HEK293T (cell line): ENCODE measurements at regions not wholly inside any gene's neighbourhood (a gene's known extent, or its start where the extent isn't known, plus 50 kb on each side); places are given as distances from the start of the nearest gene placed in this dataset.

ENCODE experiments used
- ARNT ChIP-seq: fragments of 450-650 bp; IDR thresholded peaks from 2 replicates; pipeline ENCODE4 v1.6.1; 2017; ENCODE audit warnings: mild to moderate bottlenecking
- BHLHE40 ChIP-seq: fragments of 450-650 bp; IDR thresholded peaks from 2 replicates; pipeline ENCODE4 v1.6.1; 2016; ENCODE audit warnings: mild to moderate bottlenecking, moderate library complexity, borderline replicate concordance
- CTBP1 ChIP-seq: fragments of 450-650 bp; IDR thresholded peaks from 2 replicates; pipeline ENCODE4 v1.6.1; 2016; ENCODE audit warnings: borderline replicate concordance
- ELF4 ChIP-seq: fragments of 450-650 bp; IDR thresholded peaks from 2 replicates; pipeline ENCODE4 v1.6.1; 2017; ENCODE audit warnings: antibody characterized with exemption
- FOXK2 ChIP-seq: fragments of 450-650 bp; IDR thresholded peaks from 2 replicates; pipeline ENCODE4 v1.6.1; 2016; ENCODE audit warnings: mild to moderate bottlenecking
- FOXM1 ChIP-seq: fragments of 450-650 bp; IDR thresholded peaks from 2 replicates; pipeline ENCODE4 v1.6.1; 2017; ENCODE audit warnings: mild to moderate bottlenecking, borderline replicate concordance
- HDGF ChIP-seq: fragments of 450-650 bp; IDR thresholded peaks from 2 replicates; pipeline ENCODE4 v1.6.1; 2017; ENCODE audit warnings: antibody characterized with exemption, borderline replicate concordance
- LEF1 ChIP-seq: fragments of 450-650 bp; IDR thresholded peaks from 2 replicates; pipeline ENCODE4 v1.6.1; 2017; ENCODE audit warnings: mild to moderate bottlenecking, borderline replicate concordance
- NFRKB ChIP-seq: fragments of 450-650 bp; IDR thresholded peaks from 2 replicates; pipeline ENCODE4 v1.6.1; 2016; ENCODE audit warnings: mild to moderate bottlenecking, moderate library complexity
- PKNOX1 ChIP-seq: fragments of 450-650 bp; IDR thresholded peaks from 2 replicates; pipeline ENCODE4 v1.6.1; 2016
- SP1 ChIP-seq: fragments of 450-650 bp; IDR thresholded peaks from 2 replicates; pipeline ENCODE4 v1.6.1; 2017
- TARDBP ChIP-seq: fragments of 450-650 bp; IDR thresholded peaks from 2 replicates; pipeline ENCODE4 v1.6.1; 2016
- ZNF384 ChIP-seq: fragments of 450-650 bp; IDR thresholded peaks from 2 replicates; pipeline ENCODE4 v1.6.1; 2016

- TF ChIP-seq BHLHE40 (no peak), TARDBP (no peak), ZNF384 (no peak), SP1 (no peak), ARNT (no peak), ELF4 (no peak), FOXM1 (no peak), CTBP1 (no peak), LEF1 (no peak), PKNOX1 (no peak), FOXK2 (no peak), NFRKB (no peak), HDGF (no peak)
Observed at GRCh38 chr12:58030566-58031279, 89.4 kb downstream of the ATP23 start.
